Glomerular visceral epithelial cell (primary cell): ENCODE measurements at regions not wholly inside any gene's neighbourhood (a gene's known extent, or its start where the extent isn't known, plus 50 kb on each side); places are given as distances from the start of the nearest gene placed in this dataset.

ENCODE experiments used
- DNase-seq: peaks from one replicate; pipeline ENCODE4 v3.0.0-alpha.2; 2016; ENCODE audit errors: extremely low spot score

DNA sequence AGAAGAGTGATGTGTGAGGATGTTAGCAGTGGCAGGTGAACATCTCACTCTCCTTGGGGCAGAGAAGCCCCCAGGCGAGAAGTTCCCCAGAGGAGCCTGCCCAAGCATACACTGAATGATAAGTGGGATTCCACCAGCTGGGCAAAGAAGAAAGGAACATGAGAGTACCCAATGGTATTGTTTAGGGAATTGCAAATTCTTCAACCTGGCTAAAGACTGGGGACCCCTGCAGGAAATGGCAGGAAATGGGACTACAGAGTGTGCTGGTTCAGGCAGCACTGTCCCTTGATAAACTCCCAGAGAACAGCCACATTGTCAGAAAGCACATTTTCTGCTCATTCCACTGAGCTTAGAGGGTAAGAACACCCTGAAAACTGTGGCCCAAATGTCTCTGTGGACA, 121.3 kb downstream of the RPS29 start:
- no peak for DNase-seq

DNA sequence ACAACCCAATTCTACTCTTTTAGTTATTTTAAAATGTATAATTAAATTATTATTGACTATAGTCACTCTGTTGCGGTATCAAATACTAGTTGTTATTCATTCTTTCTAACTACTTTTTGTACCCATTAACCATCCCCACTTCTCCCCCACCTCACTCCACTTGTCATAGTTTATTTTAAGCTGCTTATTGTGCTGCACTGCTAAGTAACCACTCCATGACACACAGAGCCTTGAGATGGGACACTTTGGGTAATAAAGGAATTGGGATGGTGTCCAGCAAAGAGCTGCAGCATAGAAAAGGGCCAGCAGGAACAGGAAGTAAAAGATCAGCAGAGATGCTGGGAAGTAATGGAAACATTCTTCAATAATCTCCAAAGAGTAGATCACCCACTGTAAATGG, 123.0 kb downstream of the RPS29 start:
- DNase-seq: no peak

DNA sequence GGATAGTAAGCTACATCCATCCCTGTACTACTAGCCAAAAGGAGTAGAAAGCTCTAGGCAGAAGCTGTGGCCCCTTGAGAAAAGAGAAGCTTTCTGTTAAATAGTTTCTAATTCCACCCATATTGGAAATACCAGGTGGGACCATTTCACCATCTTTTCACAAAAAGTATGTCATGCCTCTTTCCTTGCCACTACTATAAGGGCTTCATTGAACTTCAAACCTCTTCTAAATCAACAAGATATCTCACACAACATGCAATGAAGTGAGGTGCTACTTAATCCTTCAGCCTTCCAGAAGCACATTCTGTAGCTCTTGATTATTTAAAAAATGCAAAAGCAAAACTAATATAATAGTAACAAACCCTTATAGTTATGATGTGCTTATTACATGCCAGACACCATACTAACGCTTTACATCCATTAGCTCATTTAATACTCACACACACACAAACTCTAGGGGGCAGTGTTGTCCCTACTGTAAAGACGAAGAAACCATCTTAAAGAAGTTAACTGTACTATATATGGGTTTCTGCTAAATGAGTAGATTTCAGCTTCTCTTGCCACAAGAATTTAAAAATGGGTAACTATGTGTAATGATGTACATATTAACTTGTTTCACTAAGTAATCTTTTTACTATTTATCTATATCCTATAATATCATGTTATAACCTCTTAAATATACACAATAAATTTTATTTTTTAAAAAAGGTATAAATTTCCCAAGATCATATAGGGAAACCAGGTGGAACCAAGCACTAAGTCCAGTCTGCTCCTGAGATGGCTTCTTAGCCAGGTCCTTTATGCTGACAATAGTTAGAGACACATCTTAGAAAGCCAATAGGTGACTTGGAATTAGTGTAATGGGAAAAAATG, 124.4 kb downstream of the RPS29 start:
- DNase-seq: peak; percentile 76

DNA sequence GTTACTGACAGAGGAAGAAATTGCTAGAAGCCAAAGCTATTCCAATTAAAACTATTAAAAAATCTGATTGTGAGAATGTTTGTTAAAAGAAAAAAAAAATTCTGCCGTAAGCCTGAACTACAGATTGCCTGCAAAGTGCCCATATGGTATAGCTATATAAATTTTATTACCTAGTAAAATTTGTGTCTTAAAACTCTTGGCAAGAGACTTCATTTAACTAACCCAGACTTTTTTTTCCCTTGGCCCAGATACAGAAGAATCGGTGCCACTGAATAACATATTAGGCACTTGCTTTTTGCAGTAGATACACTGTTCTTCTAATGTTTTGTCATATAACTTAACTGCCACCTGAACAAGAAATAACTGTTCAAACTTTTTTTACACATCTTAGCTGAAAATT, 125.5 kb downstream of the RPS29 start:
- DNase-seq: no peak

DNA sequence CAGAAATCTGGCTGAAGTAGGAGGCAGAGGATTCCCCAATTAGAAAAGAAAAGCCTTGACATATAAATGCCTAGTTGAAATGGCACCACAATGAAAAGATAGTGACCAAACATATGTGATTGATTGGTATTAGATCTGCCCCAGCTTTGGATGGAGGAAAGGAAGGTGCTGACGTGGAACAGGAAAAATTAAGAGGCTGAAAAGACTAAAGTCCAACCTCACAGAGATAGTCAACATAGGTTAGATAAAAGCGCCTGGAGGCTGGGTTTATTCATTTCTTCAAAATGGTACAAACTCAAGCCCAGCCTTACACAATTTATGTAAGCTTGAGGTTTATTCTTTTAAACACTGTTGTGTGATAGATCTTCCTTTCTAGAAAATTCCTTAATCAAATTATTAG, 129.6 kb downstream of the RPS29 start:
- DNase-seq: no peak

DNA sequence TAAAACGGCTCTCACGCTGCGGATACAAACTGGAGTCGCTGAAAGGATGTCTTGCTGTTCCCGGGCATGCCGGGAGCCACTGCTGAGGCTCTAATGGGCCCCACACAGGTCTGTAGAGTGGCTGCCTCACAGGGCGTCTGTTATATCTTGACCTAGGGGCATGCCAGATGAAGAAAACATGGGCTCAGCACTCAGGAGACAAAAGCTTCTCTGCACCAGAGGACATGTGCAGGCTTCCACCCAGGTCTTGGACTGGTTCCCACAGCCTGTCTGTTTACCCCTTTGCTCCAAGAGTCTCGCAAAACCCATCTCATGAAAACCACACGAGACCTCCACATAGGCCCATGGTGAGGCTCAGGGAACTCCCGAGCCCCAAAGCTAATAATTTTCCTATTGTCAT, 134.2 kb downstream of the RPS29 start:
- no peak for DNase-seq

DNA sequence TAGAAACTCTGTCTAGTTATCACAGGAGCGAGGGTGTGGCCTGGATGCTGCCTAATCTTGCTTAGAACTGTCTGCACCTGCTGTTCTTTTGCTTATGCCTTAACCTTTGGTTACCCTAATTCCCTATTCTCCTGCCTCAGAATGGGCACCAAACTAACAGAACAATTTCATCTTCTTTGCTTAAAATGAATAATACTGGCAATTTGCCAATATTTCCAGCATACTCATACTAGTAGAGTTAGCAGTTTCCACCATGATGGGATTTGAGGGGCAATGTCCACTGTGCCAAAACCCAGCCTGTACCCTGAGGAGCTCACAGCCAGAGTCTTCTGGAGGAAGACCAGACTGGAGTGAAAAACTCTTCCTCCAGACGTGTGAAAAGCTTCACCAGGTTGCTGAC, 136.4 kb downstream of the RPS29 start:
- DNase-seq: no peak

DNA sequence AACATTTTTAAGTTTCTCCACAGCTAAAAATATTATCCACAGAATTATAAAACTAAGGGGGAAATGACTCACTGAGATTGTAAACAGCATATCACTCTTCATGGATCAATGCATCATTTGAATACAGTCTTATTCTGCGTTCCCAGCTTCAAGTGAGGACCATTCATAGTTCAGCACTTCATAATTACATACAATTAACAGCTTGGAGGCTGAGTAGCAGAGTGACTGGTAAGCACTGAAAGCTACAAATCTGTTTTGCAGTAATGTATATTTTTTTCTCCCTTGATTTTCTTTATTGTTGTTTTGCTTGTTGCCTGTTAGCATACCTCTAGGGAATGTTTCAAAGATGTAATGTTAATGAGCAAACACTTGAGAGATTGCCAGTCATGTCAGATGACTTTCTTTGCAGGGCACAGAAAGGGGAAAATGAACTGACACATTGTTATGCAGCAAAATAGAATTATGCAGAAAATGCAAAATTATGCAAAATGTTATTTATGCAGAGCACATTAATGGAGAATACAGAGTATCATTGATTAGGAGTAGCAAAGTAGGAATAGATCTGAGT, 138.6 kb downstream of the RPS29 start:
- DNase-seq: no peak

DNA sequence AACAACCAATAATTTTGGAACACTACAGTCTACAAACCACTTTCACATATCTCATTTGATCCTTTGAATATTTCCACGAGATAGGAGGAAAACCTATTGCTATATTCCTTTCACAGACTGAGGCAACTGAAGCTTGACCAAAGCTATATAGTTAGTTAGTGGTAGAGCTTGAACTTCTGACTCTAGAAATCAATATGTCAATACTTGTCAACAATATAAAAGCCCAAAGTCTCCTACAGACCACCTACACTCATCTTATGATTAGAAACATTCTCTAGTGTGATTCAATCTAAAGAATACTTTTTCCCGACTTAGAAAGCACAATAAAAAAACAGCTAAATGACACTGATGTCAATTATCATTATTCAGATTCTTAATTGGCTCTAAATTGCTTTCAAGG, 139.4 kb downstream of the RPS29 start:
- no peak for DNase-seq

DNA sequence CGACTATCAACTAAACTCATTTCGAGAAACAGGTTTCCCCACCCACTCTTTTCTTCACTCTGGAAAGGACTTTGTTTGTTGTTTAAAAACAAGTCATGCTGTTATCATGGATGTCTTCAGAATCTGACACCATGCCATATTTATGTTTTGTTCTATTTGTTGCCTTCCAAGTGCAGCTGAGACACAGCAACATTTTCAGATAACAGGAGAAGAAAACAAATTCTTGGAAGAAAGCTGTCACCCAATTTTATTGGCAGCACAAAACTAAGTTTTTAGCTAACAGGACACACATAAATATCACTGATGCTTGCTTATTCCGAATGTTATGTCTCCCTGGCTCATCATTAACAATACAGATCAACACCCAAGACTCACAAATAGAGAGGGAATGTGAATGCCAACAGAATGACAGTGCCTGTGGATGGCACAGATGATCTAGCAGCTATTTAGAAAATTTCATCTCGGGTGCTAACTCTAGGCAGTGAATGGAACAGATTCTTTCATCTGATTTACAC, 147.9 kb downstream of the RPS29 start:
- no peak for DNase-seq

DNA sequence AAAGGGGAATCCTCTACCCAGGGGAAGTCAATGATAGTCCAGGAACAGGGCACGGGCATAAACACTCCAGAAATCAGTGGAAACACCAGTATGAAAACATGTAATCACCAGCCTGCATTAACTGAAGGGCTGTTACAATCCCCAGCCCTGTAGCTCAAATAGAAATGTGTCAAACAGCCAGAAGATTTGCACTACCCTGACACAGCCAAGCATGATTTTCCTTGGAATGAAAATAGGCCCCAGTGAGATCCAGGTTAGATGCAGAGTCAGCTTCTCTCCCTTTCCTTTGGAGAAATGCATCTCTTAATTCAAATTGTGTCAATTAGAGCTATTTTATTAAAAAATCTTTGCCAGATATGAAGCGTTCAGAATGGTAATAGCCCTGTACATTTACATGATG, 158.1 kb downstream of the RPS29 start:
- DNase-seq: no peak

DNA sequence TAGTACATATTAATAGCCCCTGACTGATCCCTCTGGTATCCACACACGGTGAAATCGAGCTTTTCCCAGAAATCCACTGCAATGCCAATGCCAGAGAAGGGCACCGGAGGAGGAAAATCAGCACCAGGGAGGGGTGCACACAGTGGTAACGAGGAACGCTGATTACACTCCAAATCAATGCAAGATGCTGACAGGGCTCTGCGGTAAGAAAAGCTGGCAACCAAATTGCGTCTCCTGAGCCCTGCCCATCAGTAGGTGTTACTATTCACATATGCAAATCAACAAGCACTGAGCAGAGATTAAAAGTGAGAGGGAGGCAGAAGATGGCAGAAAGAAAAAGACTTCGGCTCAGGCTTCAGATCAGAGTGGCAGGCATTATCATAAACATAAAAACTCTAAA, 159.1 kb downstream of the RPS29 start:
- DNase-seq: no peak

DNA sequence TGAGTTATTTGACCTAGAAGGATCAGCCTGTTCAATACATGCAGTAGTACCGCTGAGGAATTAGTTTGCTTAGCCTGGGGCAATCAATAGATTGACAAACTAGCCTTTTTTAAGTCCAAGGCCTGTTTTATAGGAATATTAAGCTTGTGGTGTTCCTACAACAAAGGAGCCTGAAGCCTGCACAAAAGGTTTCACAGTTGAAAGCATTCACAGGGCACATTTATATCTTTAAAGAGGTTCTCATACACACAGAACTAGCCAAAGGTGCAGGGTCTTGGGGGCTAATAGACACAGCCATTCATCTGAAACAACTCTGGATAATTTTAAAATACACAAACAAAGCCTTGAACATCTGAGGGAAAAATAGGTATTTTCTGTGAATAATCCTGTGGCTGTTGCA, 160.3 kb downstream of the RPS29 start:
- DNase-seq: no peak

DNA sequence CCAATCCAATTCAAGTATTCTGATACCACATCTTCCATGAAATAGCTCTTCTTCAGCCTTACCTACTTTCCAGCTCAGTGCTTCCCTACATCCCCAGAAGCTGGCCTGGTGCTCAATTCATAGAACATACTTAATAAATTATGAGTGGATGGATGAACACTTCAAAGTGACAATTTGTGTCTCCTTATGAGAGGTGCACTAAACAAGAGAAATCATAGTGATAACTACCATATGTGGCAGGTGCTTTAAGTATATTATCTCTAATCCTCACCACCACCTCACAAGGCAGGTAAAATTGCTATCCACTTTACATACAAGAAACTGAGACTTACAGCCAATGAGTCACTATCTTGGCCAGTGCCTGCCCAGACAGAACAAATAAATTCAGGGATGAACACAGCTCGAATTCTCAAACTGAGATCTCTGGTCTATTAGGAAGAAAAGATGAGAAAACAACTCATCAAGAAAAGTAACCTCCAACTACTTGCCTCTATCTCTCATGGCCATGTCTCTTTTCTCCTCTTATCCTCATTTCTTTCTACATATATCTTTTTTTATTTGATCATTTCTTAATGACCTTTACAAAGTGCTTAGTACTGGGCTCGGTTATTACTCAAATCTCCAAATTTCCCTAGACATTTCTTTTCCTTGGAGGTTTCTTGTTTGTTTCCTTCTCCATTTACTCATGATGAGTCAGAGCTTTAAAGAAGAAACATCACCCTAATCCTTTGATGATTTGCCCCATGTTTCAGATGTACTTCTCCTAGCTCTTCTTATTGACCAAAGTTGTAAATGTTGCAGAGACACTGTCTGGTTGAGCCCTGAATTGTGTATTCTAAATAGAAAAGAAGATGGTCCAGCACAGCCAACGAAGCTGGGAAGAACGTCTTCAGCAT, 161.5 kb downstream of the RPS29 start:
- DNase-seq: no peak

DNA sequence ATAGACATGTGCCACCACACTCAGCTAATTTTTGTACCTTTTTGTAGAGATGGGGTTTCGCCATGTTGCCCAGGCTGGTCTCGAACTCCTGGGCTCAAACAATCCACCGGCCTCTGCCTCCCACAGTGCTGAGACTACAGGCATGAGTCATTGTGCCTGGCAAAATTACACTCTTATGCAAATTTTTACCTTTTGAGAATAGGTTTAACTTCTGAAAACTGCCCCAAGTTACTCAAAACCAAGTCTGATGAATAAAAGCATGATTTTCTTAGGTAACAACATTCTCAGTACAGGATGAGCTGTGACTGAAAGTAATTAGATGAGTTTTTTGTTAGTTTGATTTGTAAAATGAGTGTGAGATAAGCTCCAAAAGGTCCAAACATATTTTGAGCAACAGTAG, 166.0 kb downstream of the RPS29 start:
- no peak for DNase-seq

DNA sequence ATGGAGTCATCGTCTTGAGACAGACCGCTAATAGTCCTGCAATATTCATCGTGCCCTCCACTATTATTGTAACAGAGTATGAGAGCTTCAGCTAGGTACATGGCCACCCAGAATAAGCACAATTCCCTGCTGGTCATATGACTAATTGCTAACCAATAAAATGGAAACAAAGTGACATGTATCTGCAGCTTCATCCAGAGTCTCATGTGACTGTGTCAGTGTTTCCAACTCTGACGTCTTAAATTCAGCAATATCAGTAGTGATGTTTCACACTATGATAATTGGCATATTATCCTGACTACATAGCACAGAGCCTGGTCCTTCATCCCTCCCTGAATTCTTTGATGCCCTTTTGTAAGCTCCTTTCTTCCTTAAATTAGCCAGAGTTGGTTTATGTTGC, 167.4 kb downstream of the RPS29 start:
- no peak for DNase-seq

DNA sequence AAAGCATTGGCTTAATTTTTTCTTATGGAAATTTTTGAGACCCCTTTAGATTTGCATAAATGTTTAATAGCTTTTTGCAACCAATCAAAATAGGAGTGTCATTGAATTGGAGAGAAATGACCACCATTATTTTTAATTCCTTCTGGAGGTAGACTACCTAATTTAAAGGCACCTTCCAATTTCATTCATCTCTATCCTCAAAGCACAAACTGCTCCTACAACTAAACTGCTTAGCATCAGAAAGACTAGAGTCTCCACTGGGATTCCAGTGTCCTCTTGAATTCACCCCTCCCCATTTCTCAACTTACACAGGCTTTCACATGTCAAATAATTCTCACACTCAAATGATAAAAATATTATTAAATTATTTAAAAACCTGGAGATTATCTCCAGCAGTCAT, 168.4 kb downstream of the RPS29 start:
- DNase-seq: no peak

DNA sequence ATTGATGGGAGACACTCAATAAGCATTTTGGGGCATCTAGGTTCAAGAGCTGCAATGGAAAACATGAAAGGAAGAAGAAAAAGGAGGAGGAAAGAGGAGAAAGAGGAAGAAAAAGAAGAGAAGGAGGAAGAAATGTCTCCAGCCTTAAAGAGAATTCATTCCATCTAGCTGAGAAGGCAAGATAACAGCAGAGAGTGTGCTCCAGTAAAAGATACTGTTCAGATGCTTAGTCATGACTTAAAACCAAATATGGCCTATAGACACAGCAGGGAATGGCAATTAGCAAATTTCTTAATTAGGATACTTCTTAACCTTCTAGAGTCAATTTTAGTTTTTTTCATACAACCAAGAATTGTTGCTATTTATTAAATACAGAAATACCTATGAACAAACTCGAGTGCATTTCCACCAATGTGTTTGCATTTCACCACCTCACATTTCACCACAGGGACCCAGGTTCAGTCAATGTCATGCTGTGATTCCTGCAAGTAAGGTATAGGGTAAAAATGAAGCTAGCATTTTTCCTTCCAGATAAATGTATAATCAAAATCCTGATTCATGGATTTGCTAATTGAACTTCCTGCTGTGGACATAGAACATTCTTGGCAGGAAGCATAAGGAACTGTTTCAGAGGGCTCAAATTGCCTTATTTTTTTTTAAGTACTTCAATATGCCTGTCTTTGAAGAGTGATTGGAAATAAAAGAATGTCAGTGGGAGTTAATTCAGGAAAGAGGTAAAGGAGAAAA, 177.8 kb downstream of the RPS29 start:
- no peak for DNase-seq

DNA sequence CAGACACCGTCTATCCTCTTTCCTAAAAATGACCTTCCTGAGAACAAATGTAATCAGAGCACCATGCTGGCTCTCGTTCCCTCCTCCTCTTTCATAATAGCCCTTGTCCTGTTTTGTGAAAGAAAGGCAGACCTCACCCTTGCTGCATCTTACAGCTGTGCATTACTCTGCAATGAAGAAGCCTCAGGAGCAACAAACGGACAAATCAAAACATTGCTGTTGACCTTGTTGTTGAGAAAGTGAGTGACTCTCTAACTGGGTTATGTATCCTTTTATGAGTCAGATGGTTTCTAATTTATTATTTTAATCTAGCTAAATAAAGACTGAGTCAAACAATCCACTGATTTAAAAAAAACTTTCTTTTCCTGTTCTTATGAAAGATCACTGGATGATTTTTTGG, 180.9 kb downstream of the RPS29 start:
- DNase-seq: no peak

DNA sequence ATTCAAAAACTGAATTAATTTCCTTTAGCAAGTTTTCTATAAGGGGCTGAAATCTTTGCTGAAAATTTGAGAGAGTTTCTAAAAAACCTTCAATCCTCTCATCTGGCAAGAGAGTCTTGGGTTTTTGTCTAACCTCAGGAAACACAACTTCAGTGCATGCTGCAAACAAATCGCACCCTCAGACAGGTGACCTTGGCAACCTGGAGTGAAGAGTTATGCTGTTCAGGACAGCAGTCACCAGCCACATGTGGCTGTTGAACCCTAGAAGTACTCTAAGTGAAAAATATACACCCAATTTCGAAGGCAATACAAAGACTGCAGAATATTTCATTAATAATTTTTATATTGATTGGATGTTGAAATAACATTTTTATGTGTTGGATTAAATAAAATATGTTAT, 184.8 kb downstream of the RPS29 start:
- no peak for DNase-seq

DNA sequence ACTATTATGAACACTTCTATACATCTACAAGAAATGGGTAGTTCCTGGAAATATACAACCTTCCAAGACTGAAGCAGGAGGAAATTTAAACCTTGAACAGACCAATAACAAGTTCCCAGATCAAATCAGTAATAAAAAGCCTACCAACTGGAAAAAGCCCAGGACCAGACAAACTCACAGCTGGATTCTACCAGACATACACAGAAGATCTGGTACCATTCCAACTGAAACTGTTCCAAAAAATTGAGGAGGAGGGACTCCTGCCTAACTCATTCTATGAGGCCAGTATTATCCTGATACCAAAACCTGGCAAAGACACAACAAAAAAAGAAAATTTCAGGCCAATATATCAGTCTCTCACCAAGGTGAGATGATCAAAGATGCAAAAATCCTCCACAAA, 189.4 kb downstream of the RPS29 start:
- DNase-seq: no peak

DNA sequence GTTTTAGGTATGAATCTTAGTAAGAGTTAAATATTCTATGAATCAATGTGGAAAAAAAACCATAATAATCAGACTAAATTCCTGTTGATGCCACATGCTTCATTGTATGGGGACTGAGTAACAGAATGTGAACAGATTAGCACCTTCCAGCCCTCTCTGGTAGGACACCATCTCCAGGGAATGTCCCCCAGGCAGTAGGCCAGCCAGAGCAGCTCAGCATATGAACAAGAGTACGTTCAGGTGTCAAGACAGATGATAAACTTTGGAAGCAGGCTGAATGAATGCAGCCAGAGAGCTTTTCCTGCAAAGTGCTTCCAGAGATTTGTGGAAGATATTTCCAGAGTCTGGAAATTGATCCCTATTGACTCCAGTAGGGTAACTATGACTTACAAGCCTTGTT, 204.4 kb downstream of the RPS29 start:
- DNase-seq: no peak
